ENCODE measurements at regions not wholly inside any gene's neighbourhood (a gene's known extent, or its start where the extent isn't known, plus 50 kb on each side); places are given as distances from the start of the nearest gene placed in this dataset.
"Not testable (repeated sequence)": the region's sequence is repeated elsewhere in the genome, so short reads cannot be mapped to it uniquely, and the experiment has no call there.

GRCh38 chr6:11427091-11427722, 110.3 kb upstream of the TMEM170B start:
- DNase-seq (ENCODE audit: low read depth in 2 of 2): no peak

- DNase-seq (ENCODE audit: low read depth in 2 of 2): no peak
Measured at GRCh38 chr6:11426571-11426970, 111.0 kb upstream of the TMEM170B start.

GRCh38 chr6:11425876-11426275, 111.7 kb upstream of the TMEM170B start:
- DNase-seq (ENCODE audit: low read depth in 2 of 2): no peak

GRCh38 chr6:11425431-11425871, 112.1 kb upstream of the TMEM170B start:
- no peak for DNase-seq (ENCODE audit: low read depth in 2 of 2)

- no peak for DNase-seq (ENCODE audit: low read depth in 2 of 2)
Measured at GRCh38 chr6:11424395-11425034, 113.0 kb upstream of the TMEM170B start.

- DNase-seq (ENCODE audit: low read depth in 2 of 2): no peak
Measured at GRCh38 chr6:11423667-11424066, 113.9 kb upstream of the TMEM170B start.

- no peak for DNase-seq (ENCODE audit: low read depth in 2 of 2)
Measured at GRCh38 chr6:11423072-11423471, 114.5 kb upstream of the TMEM170B start.

- no peak for DNase-seq (ENCODE audit: low read depth in 2 of 2)
Measured at GRCh38 chr6:11419763-11420453, 117.6 kb upstream of the TMEM170B start.

GRCh38 chr6:11418290-11418905, 119.2 kb upstream of the TMEM170B start:
- no peak for DNase-seq (ENCODE audit: low read depth in 2 of 2)

GRCh38 chr6:11416936-11417576, 120.5 kb upstream of the TMEM170B start:
- DNase-seq (ENCODE audit: low read depth in 2 of 2): no peak

GRCh38 chr6:11416099-11416935, 121.2 kb upstream of the TMEM170B start:
- DNase-seq (ENCODE audit: low read depth in 2 of 2): not testable (repeated sequence)

GRCh38 chr6:11415557-11415956, 122.0 kb upstream of the TMEM170B start:
- DNase-seq (ENCODE audit: low read depth in 2 of 2): no peak

GRCh38 chr6:11414176-11414963, 123.2 kb upstream of the TMEM170B start:
- DNase-seq (ENCODE audit: low read depth in 2 of 2): no peak

GRCh38 chr6:11413728-11414127, 123.8 kb upstream of the TMEM170B start:
- no peak for DNase-seq (ENCODE audit: low read depth in 2 of 2)

- DNase-seq (ENCODE audit: low read depth in 2 of 2): no peak
Measured at GRCh38 chr6:11413117-11413687, 124.3 kb upstream of the TMEM170B start.

GRCh38 chr6:11412616-11413015, 124.9 kb upstream of the TMEM170B start:
- no peak for DNase-seq (ENCODE audit: low read depth in 2 of 2)

- DNase-seq (ENCODE audit: low read depth in 2 of 2): no peak
Measured at GRCh38 chr6:11412011-11412424, 125.5 kb upstream of the TMEM170B start.

- DNase-seq (ENCODE audit: low read depth in 2 of 2): no peak
Measured at GRCh38 chr6:11411593-11411992, 126.0 kb upstream of the TMEM170B start.

- no peak for DNase-seq (ENCODE audit: low read depth in 2 of 2)
Measured at GRCh38 chr6:11410539-11411307, 126.8 kb upstream of the TMEM170B start.
